Stimulated activated CD4-positive, alpha-beta T cell treated with anti-CD3 and anti-CD28 coated beads, Interleukin-15, amount 100 ng/mL, for 48 hours (primary cell): ENCODE measurements at regions not wholly inside any gene's neighbourhood (a gene's known extent, or its start where the extent isn't known, plus 50 kb on each side); places are given as distances from the start of the nearest gene placed in this dataset.

Experiments
- DNase-seq, 2 donors: peaks; one replicate each; pipeline ENCODE4 v3.0.0-alpha.2; 2020; ENCODE audit warnings: low read depth in 2 of 2

GRCh38 chr3:117708601-117709000, 999.0 kb downstream of the TUSC7 start:
- no peak for DNase-seq

GRCh38 chr3:117709108-117709507, 999.5 kb downstream of the TUSC7 start:
- DNase-seq, result no peak

- no peak for DNase-seq
Measured at GRCh38 chr3:117710501-117710900, 1000.9 kb downstream of the TUSC7 start.

- no peak for DNase-seq
Measured at GRCh38 chr3:117719316-117719926, 1009.8 kb downstream of the TUSC7 start.

GRCh38 chr3:117721866-117722265, 1012.3 kb downstream of the TUSC7 start:
- DNase-seq, result no peak

- DNase-seq, result no peak
Measured at GRCh38 chr3:117722856-117723255, 1013.3 kb downstream of the TUSC7 start.

- DNase-seq, result no peak
Measured at GRCh38 chr3:117723825-117724224, 1014.2 kb downstream of the TUSC7 start.

- no peak for DNase-seq
Measured at GRCh38 chr3:117725314-117725713, 1015.7 kb downstream of the TUSC7 start.

DNA sequence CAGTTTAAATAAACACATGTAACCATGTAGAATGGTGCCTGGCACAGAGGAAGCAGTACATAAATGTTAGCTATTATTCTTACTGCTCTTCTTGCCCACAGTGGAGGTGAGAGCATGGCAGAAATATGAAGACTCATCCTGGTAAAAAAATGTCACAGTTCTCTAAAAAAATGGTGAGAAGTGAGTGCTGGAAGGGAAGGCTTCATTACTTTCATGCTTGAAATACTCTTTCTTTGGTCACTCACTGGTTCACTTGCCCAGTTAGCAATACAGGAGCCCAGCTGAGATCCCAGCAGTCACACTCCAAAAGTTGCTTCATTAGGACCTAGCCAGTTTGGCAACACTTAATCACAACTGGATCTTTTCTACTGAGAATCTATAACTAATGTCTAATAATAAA, 1017.2 kb downstream of the TUSC7 start:
- no peak for DNase-seq

- DNase-seq, result no peak
Measured at GRCh38 chr3:117728226-117728625, 1018.6 kb downstream of the TUSC7 start.

DNA sequence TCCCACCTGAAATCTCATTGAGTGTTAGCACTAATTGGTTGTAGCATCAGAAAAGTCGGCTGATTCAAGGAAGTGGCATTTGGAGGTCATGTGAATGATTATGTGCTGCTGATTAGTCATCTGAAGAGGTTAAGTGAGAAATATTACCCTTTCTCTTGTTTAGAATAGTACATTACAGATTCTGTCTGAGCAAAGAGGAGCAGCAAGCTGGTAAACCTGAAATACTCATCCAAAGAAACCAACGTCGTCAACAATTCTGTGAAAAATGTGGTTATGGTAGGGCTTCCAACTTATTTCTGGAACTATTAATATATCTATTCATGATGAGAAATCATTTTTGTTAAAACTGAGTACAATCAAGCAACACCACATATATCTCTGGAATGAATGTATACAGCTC, 1024.9 kb downstream of the TUSC7 start:
- no peak for DNase-seq

DNA sequence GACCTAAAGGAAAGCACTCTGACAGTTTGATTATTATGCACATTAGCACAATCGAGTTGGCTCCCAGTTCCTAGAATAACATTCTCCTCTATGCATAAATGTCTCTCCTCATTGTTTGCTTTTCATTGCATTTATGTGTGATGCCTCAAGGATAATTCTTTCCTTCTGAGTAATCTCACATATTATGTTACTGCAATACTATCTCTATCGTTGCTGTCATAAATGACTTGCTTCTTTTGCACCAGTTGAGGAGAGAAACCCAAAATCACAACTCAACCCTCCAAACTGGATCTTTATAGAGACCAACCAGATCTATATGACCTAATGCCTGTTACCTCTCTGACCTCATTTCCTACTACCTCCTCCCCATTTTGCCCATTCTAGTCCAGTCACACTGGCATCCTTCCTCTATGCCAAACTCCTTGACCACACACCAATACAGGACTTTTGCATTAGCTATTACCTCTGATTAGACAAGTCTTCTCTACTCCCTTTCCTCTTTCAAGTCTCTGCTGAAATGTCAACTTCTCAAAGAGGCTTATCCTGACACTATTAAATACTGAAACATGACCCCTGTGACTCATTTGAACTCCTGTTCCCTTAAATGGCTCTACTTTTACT, 1026.0 kb downstream of the TUSC7 start:
- no peak for DNase-seq

DNA sequence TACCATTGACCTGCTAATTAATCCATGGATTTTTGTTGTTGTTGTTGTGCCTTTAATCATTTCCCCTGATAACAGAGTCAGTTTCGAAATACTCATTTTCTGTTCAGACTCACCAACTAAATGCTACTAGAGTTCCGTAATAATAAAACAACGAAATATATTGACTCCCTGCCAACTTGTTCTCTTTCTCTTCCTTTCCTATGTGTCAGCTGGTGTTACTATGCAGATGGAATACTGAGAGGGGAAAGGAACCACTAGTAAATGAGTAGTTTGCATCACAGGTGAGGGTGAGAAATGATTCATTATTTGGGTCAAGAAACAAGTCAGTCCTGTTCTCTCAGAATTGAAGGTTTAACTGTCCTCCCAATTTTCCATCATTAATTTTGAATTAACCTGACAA, 1027.3 kb downstream of the TUSC7 start:
- DNase-seq, result no peak

GRCh38 chr3:117743993-117744392, 1034.4 kb downstream of the TUSC7 start:
- DNase-seq, result no peak

DNA sequence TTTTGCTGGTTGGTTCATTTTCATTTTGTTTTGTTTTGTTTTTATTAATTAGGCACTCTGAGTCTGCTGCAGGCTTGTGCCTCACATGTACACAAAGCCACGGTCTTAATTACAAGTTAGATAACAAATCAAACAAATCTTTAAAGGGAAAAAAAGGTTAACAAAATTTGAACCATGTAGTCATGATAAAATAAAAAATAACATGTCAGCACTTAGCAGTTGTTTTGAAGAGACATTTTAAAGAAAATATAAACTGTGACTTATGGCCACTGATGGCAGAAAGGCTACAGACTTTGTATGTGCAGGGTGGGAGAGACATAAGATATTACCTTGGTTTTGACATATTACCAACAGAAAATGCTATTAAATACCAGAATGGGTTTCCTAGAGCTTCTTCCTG, 1035.4 kb downstream of the TUSC7 start:
- no peak for DNase-seq

- DNase-seq, result no peak
Measured at GRCh38 chr3:117745516-117745915, 1035.9 kb downstream of the TUSC7 start.

DNA sequence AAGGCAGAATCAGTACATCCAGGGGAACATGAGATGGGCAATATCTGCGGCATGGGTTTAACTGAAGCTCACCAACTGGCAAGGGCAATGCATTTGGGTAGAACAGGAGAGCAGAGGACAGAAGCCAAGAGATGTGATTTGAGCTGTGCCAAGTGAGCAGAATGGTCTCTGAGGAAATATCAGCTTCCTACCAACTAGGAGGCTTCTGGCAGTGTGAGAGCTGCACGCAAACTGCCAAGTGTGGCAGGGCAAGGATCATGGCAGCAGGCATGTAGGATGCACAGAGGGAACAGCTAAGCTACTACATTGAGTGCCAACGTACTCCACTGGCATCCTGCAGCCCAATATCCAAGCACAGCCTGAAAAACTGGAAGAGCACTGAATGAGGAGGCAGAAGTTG, 1036.5 kb downstream of the TUSC7 start:
- no peak for DNase-seq

- DNase-seq, result no peak
Measured at GRCh38 chr3:117748131-117748530, 1038.6 kb downstream of the TUSC7 start.

DNA sequence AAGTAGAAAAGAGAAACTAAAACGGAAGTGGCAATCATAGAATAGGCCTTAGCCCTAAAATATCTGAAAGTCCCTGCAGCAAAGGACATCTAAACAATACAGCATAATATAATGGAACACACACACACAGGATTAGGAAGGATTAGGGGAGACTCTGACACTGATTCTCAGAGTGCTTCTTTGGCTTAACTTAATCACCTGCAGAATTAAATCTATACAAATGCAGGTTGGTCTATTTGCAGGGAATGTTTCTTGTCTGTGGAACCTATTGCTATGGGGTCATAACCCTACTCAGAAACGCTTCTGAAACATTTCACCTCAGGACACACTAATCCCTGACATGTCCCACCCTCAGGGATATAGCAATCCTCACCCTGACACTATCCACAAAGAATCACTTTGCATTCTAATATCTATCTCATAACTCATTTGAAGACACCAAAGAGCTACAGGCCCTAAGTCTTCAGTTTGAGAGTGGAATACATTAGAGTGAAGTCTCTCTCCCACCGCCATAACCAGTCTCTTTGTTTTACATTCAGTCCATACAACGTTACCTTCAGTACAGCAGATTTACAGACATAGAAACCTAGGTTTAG, 1041.2 kb downstream of the TUSC7 start:
- DNase-seq, result no peak

DNA sequence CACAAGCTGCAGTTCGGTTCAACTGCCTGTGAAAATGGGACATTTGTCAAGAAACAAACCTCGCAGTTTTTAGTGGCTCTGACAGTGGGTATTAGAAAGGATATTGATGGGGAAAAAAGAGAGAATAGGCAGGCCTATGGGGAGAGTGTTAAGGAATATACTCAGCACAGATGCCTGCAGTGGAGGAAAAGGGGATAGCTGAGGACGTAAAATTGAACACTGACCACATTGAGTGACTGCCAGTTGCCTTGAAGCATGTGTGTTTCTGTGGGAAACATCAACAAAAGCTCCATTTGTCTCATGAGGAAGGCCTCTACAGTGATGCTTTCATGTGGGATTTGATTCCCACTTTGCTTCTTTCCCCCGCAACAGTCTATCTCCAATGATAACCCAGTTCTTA, 1042.1 kb downstream of the TUSC7 start:
- DNase-seq, result no peak

DNA sequence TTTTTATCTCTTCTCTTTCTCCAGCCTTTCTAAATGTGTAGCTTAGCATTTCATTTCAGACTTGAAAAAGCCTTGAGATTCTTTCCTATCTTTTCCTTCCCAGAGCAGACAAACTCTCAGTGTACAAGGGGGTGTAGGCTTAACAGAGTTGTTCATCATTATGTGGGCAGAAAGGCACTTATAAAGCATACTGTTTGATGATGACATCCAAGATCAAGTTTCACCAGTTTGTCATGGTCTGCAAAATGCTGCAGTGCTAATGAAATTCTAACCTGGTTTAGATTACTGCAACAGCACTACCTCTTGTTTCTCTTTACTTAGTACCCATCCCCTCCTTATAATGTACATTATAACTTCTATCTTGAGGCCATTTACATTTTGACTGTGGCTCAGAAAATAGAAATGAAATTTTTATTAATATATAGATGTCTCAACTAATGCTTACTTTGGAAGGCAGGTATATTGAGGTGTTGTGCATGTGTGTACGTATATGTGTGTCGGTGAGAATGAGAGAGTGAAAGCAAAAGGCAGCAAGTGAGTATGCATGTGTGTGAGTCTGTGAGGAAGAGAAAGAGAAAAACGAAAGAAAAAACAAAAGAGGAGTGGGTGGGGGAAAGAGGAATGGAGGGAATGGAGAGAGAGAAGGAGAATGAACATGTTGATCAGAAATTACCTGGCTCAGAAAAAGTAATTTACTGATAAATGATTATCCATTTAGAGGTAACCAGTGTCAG, 1043.6 kb downstream of the TUSC7 start:
- no peak for DNase-seq

DNA sequence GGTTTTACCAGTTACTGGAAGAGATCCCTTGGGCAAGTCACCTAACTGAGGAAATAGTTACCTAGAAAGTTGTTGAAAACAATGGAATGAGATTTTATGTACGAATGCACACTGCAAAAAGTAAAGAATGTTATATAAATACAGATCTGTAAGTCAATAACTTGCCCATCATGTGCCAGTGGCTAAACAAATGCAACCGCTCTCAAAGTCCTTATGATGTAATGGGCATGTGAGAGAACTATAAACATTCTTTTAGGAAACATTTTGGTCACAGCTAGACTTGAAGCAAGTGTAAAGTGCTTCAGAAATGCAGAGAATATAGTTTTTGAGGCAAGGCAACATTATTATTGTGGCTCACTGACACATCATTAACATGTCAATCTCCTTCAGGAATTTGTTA, 1044.5 kb downstream of the TUSC7 start:
- no peak for DNase-seq

DNA sequence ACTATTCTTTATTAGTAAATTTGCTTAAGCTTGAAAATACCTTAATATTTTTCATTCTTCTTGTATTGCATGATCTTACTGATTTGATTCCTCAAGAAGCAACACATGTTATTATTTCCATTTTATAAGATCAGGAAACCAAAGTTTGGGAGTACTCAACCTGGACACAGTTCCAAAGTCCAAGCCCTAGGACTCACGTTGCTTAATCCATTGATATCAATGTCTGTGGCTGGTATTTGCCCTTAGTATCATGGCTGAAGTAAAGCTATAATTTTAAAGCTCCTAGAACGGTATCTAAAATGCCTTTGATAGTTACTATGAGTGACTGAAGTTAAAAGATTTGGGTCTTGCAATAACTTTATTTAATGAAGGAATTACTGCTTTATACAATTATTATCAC, 1045.3 kb downstream of the TUSC7 start:
- no peak for DNase-seq
